ENCODE measurements at regions not wholly inside any gene's neighbourhood (a gene's known extent, or its start where the extent isn't known, plus 50 kb on each side); places are given as distances from the start of the nearest gene placed in this dataset.

DNA sequence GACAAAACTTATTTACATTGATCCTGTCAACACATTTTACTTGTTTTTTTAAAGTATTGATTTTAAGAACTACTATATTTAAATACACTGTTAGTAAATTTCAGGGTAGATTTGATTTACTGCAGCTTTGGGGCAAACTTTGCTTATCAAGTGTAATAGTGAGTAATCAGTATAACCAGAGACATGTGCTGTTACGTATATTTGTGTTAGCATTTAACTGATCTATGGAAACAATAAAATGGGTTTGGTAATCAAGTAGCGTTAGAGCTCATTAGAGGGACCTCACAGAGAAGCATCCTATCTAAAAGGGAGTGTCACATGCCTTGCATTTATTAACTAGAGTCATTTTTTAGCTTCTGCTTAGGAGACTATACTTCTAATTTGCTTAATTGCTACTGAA lies 131.5 kb upstream of the ALCAM start:
- Mint-ChIP-seq H3K36me3 (ENCODE audit: low read depth) (no peaks in the 10 kb centered on the region), H3K27me3 (ENCODE audit: low read depth, poor library complexity) (no peaks in the 10 kb centered on the region), H3K4me3 (no peak overlapping the region), H3K27ac (no peak overlapping the region), H3K4me1 (no peaks in the 10 kb centered on the region), H3K9me3 (no peaks in the 10 kb centered on the region)
- no peak for DNase-seq
- TF ChIP-seq CTCF (IDR thresholded peaks at IDR 0.05) = no peak

GRCh38 chr3:105235785-105236184 lies 130.9 kb upstream of the ALCAM start:
- H3K27ac Mint-ChIP-seq = no peak overlapping the region
- H3K4me1 Mint-ChIP-seq = no peaks in the 10 kb centered on the region
- H3K4me3 Mint-ChIP-seq = no peak overlapping the region
- no peaks in the 10 kb centered on the region for H3K27me3 Mint-ChIP-seq (ENCODE audit: low read depth, poor library complexity)
- no peaks in the 10 kb centered on the region for H3K36me3 Mint-ChIP-seq (ENCODE audit: low read depth)
- no peak for TF ChIP-seq CTCF (IDR thresholded peaks at IDR 0.05)
- H3K9me3 Mint-ChIP-seq = no peaks in the 10 kb centered on the region
- DNase-seq = no peak

DNA sequence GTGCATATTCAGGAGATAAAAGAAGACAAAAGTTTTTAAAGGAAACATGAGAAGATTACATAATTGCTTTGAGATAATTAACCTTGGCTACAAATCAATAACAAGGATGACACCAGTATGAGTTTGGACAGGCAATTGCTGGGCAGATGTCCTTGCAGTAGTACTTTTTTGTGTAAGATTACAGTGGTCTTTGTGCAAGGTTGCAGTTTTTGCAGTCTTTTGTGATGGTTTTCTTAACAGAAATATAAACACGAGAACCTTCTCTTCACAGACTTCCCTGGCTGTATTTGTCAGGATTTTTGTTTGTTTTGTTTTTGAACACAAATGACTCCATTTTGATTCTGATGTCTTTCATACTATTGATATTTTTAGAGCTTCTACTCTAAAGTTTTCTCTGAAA lies 128.3 kb upstream of the ALCAM start:
- no peak overlapping the region for H3K4me3 Mint-ChIP-seq
- no peaks in the 10 kb centered on the region for H3K4me1 Mint-ChIP-seq
- H3K36me3 Mint-ChIP-seq (ENCODE audit: low read depth) = no peaks in the 10 kb centered on the region
- H3K9me3 Mint-ChIP-seq = no peaks in the 10 kb centered on the region
- H3K27me3 Mint-ChIP-seq (ENCODE audit: low read depth, poor library complexity) = peaks cover 5% of the 10 kb centered on the region
- TF ChIP-seq CTCF (IDR thresholded peaks at IDR 0.05) = no peak
- H3K27ac Mint-ChIP-seq = no peak overlapping the region
- DNase-seq = no peak

GRCh38 chr3:105243076-105243475 lies 123.6 kb upstream of the ALCAM start:
- Mint-ChIP-seq H3K4me1 (no peaks in the 10 kb centered on the region), H3K9me3 (no peaks in the 10 kb centered on the region), H3K36me3 (ENCODE audit: low read depth) (no peaks in the 10 kb centered on the region), H3K4me3 (no peak overlapping the region), H3K27me3 (ENCODE audit: low read depth, poor library complexity) (peaks cover 5% of the 10 kb centered on the region), H3K27ac (no peak overlapping the region)
- TF ChIP-seq CTCF (IDR thresholded peaks at IDR 0.05) = no peak
- DNase-seq = no peak

DNA sequence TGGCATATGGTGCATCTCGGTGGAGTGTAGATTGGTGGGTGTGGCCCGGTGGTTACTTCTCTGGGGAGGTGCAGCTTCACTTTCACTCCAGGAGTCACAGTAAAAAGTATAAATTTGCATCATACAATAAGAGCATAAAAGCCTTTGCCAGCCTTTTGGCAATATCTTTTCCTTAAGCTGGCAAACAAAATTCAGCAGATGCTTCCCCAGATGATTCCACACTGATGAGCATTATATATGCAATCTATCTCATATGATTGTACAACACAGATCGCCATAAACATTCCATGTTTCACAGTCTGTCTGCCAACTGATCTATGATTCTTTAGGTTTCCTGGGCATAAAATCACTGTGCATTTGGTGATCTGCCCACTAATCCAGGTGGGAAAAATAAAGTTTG lies 120.2 kb upstream of the ALCAM start:
- peaks cover 16% of the 10 kb centered on the region for H3K36me3 Mint-ChIP-seq (ENCODE audit: low read depth)

More for the DNA sequence above, 120.2 kb upstream of the ALCAM start:
- Mint-ChIP-seq H3K27me3 (ENCODE audit: low read depth, poor library complexity) (peaks cover 5% of the 10 kb centered on the region), H3K4me3 (no peak overlapping the region), H3K4me1 (no peaks in the 10 kb centered on the region), H3K9me3 (peaks cover 18% of the 10 kb centered on the region), H3K27ac (no peak overlapping the region)
- TF ChIP-seq CTCF (IDR thresholded peaks at IDR 0.05) = no peak
- DNase-seq = no peak
